Stimulated activated CD8-positive, alpha-beta memory T cell treated with anti-CD3 and anti-CD28 coated beads, Interleukin-7, amount 100 ng/mL, for 4 hours (primary cell): ENCODE measurements at regions not wholly inside any gene's neighbourhood (a gene's known extent, or its start where the extent isn't known, plus 50 kb on each side); places are given as distances from the start of the nearest gene placed in this dataset.
"Not testable (repeated sequence)": the region's sequence is repeated elsewhere in the genome, so short reads cannot be mapped to it uniquely, and the experiment has no call there.

Experiments used
- DNase-seq, 2 donors: peaks; one replicate each; pipeline ENCODE4 v3.0.0-alpha.2; 2020; ENCODE audit warnings: low read depth in 2 of 2

- DNase-seq: no peak
These were observed 161.5 kb upstream of the WDR1 start for GRCh38 chr4:10278071-10278470.

- no peak for DNase-seq
These were observed 159.6 kb upstream of the WDR1 start for GRCh38 chr4:10276152-10276551.

GRCh38 chr4:10275696-10276095 lies 159.1 kb upstream of the WDR1 start:
- DNase-seq: no peak

- no peak for DNase-seq
These were observed 156.4 kb upstream of the WDR1 start for GRCh38 chr4:10273030-10273429.

- no peak for DNase-seq
These were observed 155.9 kb upstream of the WDR1 start for GRCh38 chr4:10272511-10272910.

GRCh38 chr4:10267066-10267465 lies 150.5 kb upstream of the WDR1 start:
- no peak for DNase-seq

GRCh38 chr4:10260777-10261176 lies 144.2 kb upstream of the WDR1 start:
- DNase-seq: no peak

- DNase-seq: no peak
These were observed 143.4 kb upstream of the WDR1 start for GRCh38 chr4:10259976-10260375.

GRCh38 chr4:10256203-10256602 lies 139.6 kb upstream of the WDR1 start:
- no peak for DNase-seq

GRCh38 chr4:10253765-10254164 lies 137.2 kb upstream of the WDR1 start:
- no peak for DNase-seq

GRCh38 chr4:10245751-10246150 lies 129.2 kb upstream of the WDR1 start:
- DNase-seq: no peak

- DNase-seq: no peak
These were observed 127.3 kb upstream of the WDR1 start for GRCh38 chr4:10243856-10244255.

- DNase-seq: no peak
These were observed 124.1 kb upstream of the WDR1 start for GRCh38 chr4:10240691-10241090.

- DNase-seq: no peak
These were observed 123.5 kb upstream of the WDR1 start for GRCh38 chr4:10239982-10240654.

GRCh38 chr4:10237131-10237530 lies 120.5 kb upstream of the WDR1 start:
- DNase-seq: no peak

GRCh38 chr4:10232114-10232513 lies 115.5 kb upstream of the WDR1 start:
- DNase-seq: no peak

GRCh38 chr4:10226756-10227155 lies 110.2 kb upstream of the WDR1 start:
- no peak for DNase-seq

- no peak for DNase-seq
These were observed 108.5 kb upstream of the WDR1 start for GRCh38 chr4:10225096-10225495.

GRCh38 chr4:10223782-10224181 lies 107.2 kb upstream of the WDR1 start:
- no peak for DNase-seq

GRCh38 chr4:10213481-10213880 lies 96.9 kb upstream of the WDR1 start:
- DNase-seq: not testable (repeated sequence)

- DNase-seq: no peak
These were observed 96.3 kb upstream of the WDR1 start for GRCh38 chr4:10212901-10213300.

GRCh38 chr4:10212400-10212799 lies 95.8 kb upstream of the WDR1 start:
- no peak for DNase-seq

- DNase-seq: no peak
These were observed 90.5 kb upstream of the WDR1 start for GRCh38 chr4:10207116-10207515.

- DNase-seq: no peak
These were observed 88.6 kb upstream of the WDR1 start for GRCh38 chr4:10205223-10205622.
